Lung (tissue), 11 donors: ENCODE measurements at regions not wholly inside any gene's neighbourhood (a gene's known extent, or its start where the extent isn't known, plus 50 kb on each side); places are given as distances from the start of the nearest gene placed in this dataset.

Experiments
- ATAC-seq: fragments of 200-7000 bp; cut with Tn5 transposase; one replicate; pipeline ENCODE4 v1.9.1; 2020; ENCODE audit warnings: moderate number of reproducible peaks; ENCODE audit not compliant: insufficient read depth, low FRiP score
- DNase-seq, 3 donors: peaks; one replicate each; pipeline ENCODE4 v3.0.0-alpha.2; 2013 to 2017
- H3K27ac ChIP-seq, 2 donors: one replicate each; pipeline ENCODE4 v1.5.1; 2013; ENCODE audit warnings: mild to moderate bottlenecking in 2 of 2, moderate library complexity in 2 of 2, control low read depth in 1 of 2, inconsistent platforms in 1 of 2, low read depth in 1 of 2, low read length in 1 of 2
- H3K27me3 ChIP-seq, 3 donors: one replicate each; pipeline ENCODE4 v1.5.1; 2013; ENCODE audit warnings: low read length in 2 of 3; ENCODE audit not compliant: control insufficient read depth in 3 of 3, insufficient read depth in 3 of 3
- H3K36me3 ChIP-seq, 4 donors: one replicate each; pipeline ENCODE4 v1.5.1; 2013; ENCODE audit warnings: low read length in 4 of 4, mild to moderate bottlenecking in 1 of 4, moderate library complexity in 1 of 4; ENCODE audit not compliant: control insufficient read depth in 4 of 4, insufficient read depth in 4 of 4
- H3K4me1 ChIP-seq, 5 donors: one replicate each; pipeline ENCODE4 v1.5.1; 2013; ENCODE audit warnings: low read length in 5 of 5, mild to moderate bottlenecking in 2 of 5, moderate library complexity in 1 of 5; ENCODE audit not compliant: control insufficient read depth in 5 of 5, insufficient read depth in 5 of 5
- H3K4me3 ChIP-seq: one replicate; pipeline ENCODE4 v1.5.1; 2013; ENCODE audit warnings: mild to moderate bottlenecking, control low read depth, moderate library complexity
- H3K9ac ChIP-seq, 2 donors: one replicate each; pipeline ENCODE4 v1.5.1; 2013; ENCODE audit warnings: low read length in 2 of 2, control low read depth in 1 of 2; ENCODE audit not compliant: insufficient read depth in 1 of 2
- H3K9me3 ChIP-seq, 4 donors: one replicate each; pipeline ENCODE4 v1.5.1; 2013; ENCODE audit warnings: low read length in 3 of 4, mild to moderate bottlenecking in 1 of 4, moderate library complexity in 1 of 4; ENCODE audit not compliant: control insufficient read depth in 4 of 4, insufficient read depth in 3 of 4
- WGBS, 2 donors: extraction: QIAGEN DNeasy Blood & Tissue Kit; methylation state at CpG; one replicate each; pipeline ENCODE4 v1.1.7; 2013; 5-methylcytosine and 5-hydroxymethylcytosine counted together
- TF ChIP-seq, protein P1 (sequence below): IDR thresholded peaks from 2 replicates; pipeline ENCODE4 v1.5.1; 2012; ENCODE audit warnings: mild to moderate bottlenecking; ENCODE audit errors: control extremely low read depth, extremely low read depth
- donor health status: control.
- donor health status: control.
- donor health status: Bipolar disorder and iron deficiency.
- donor health status: healthy.
- donor health status: DM: yes; HTN: yes; CAD: no.

- 86 to 90% methylated on average over 20 of the region's 20 CpGs for WGBS, 2 donors
- no peak overlapping the region for H3K9ac ChIP-seq
These were observed 102.0 kb downstream of the SNRPN start for GRCh38 chr15:25056484-25057425.

DNA sequence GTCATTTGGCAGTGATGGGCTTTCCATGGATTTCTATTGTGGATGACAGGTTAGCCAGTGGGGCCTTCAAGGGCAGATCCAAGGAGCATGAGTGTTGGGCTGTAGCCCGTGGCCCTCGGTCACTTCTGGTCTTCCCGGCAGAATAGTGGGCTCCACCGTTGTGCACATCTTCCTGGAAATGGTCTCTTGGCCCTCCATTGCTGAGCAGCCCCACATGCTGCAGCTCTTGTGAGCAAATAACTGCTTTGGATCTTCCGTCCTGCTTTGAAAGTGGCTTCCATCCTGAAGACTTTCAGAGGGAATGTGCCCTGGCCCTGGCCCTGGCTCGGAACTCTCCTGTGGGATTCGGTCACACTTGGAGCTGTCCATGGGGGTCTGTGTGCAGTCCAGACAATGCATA, 102.8 kb downstream of the SNRPN start:
- no peaks in the 10 kb centered on the region for H3K27me3 ChIP-seq
- DNase-seq (no peak), ATAC-seq (no peak)
- 93 to 95% methylated on average over 7 of the region's 7 CpGs for WGBS, 2 donors
- no peaks in the 10 kb centered on the region for H3K4me1 ChIP-seq
- TF ChIP-seq, protein P1, sequence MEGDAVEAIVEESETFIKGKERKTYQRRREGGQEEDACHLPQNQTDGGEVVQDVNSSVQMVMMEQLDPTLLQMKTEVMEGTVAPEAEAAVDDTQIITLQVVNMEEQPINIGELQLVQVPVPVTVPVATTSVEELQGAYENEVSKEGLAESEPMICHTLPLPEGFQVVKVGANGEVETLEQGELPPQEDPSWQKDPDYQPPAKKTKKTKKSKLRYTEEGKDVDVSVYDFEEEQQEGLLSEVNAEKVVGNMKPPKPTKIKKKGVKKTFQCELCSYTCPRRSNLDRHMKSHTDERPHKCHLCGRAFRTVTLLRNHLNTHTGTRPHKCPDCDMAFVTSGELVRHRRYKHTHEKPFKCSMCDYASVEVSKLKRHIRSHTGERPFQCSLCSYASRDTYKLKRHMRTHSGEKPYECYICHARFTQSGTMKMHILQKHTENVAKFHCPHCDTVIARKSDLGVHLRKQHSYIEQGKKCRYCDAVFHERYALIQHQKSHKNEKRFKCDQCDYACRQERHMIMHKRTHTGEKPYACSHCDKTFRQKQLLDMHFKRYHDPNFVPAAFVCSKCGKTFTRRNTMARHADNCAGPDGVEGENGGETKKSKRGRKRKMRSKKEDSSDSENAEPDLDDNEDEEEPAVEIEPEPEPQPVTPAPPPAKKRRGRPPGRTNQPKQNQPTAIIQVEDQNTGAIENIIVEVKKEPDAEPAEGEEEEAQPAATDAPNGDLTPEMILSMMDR = no peak
- no peak overlapping the region for H3K4me3 ChIP-seq
- peaks cover 63 to 98% (median 80%) of the 10 kb centered on the region in 4 donors for H3K36me3 ChIP-seq
- H3K27ac ChIP-seq = no peak overlapping the region
- peaks cover 42 to 100% (median 78%) of the 10 kb centered on the region in 4 donors for H3K9me3 ChIP-seq
- H3K9ac ChIP-seq = no peak overlapping the region

More at GRCh38 chr15:25056484-25057425, 102.0 kb downstream of the SNRPN start:
- TF ChIP-seq, protein P1 = no peak
- Histone ChIP-seq H3K9me3 (peaks cover 42 to 100% (median 79%) of the 10 kb centered on the region in 4 donors), H3K4me3 (no peak overlapping the region), H3K36me3 (peaks cover 62 to 97% (median 80%) of the 10 kb centered on the region in 4 donors), H3K27ac (no peak overlapping the region), H3K4me1 (no peaks in the 10 kb centered on the region), H3K27me3 (no peaks in the 10 kb centered on the region)
- no peak for ATAC-seq
- no peak for DNase-seq

- H3K36me3 ChIP-seq = peaks cover 64 to 98% (median 81%) of the 10 kb centered on the region in 4 donors
- 88 to 90% methylated on average over 18 of the region's 18 CpGs for WGBS, 2 donors
- no peak overlapping the region for H3K4me3 ChIP-seq
- H3K4me1 ChIP-seq = no peaks in the 10 kb centered on the region
- H3K9me3 ChIP-seq = peaks cover 41 to 100% (median 77%) of the 10 kb centered on the region in 4 donors
- H3K27me3 ChIP-seq = no peaks in the 10 kb centered on the region
- DNase-seq (no peak), ATAC-seq (no peak)
- TF ChIP-seq, protein P1 = no peak
- no peak overlapping the region for H3K27ac ChIP-seq
- no peak overlapping the region for H3K9ac ChIP-seq
These were observed 103.4 kb downstream of the SNRPN start for GRCh38 chr15:25058080-25058785.
